K562 (cell line): ENCODE measurements at regions not wholly inside any gene's neighbourhood (a gene's known extent, or its start where the extent isn't known, plus 50 kb on each side); places are given as distances from the start of the nearest gene placed in this dataset.

Source experiments
- ATAC-seq: fragments of 200-7000 bp; cut with Tn5 transposase; 3 replicates; pipeline ENCODE4 v1.9.1; 2020; ENCODE audit warnings: moderate library complexity
- BruUV-seq: library from RNA; stranded (reverse); fragments of 400-500 nt; replicated peaks from 2 replicates; lab custom pipeline; 2021; lab: Mats Ljungman, UMichigan
- CTCF ChIA-PET: fragments of 300-600 bp; formaldehyde crosslinking; extraction: SDS; loops from one replicate; lab custom pipeline; 2021; ENCODE audit warnings: low intra/inter-chr PET ratio; lab: Yijun Ruan, JAX
- POLR2A ChIA-PET: fragments of 300-600, 350-650 bp; sonication (Branson Sonifier 250); formaldehyde crosslinking; extraction: SDS; loops from one replicate; lab custom pipeline; 2021; ENCODE audit warnings: antibody characterized with exemption, inconsistent platforms; lab: Yijun Ruan, JAX
- DNase-seq, 4 experiments: peaks; one replicate each; pipeline versions ENCODE4 v3.0.0 to v3.0.0-alpha.2; 2011 to 2018; ENCODE audit warnings: low spot score in 3 of 4, mixed read lengths in 3 of 4; ENCODE audit errors: extremely low read depth in 1 of 4
- FAIRE-seq: peaks from 2 replicates; lab custom pipeline; 2011; peaks lifted over from hg19 to GRCh38; lab: Jason Lieb, UNC
- H2AFZ ChIP-seq: 2 replicates; pipeline ENCODE4 v1.6.0; 2011; ENCODE audit warnings: low read depth, low read length, control low read depth, inconsistent platforms
- H3K27ac ChIP-seq: fragments of 200-600 bp; 3 replicates; pipeline ENCODE4 v1.8.0; 2011; ENCODE audit warnings: low read depth, mild to moderate bottlenecking, control low read depth, inconsistent platforms, low read length, moderate library complexity, mixed read lengths; ENCODE audit errors: extremely low read depth
- H3K27me3 ChIP-seq, 2 experiments: fragments of 300-600 bp in 1 of 2; 2 replicates in 1 of 2; 3 replicates in 1 of 2; pipeline versions ENCODE4 v1.6.0 to v1.8.0; 2011; ENCODE audit warnings: inconsistent platforms in 2 of 2, low read length in 2 of 2, mild to moderate bottlenecking in 1 of 2, mixed read lengths in 1 of 2, moderate library complexity in 1 of 2; ENCODE audit not compliant: control insufficient read depth in 2 of 2, insufficient read depth in 2 of 2
- H3K36me3 ChIP-seq: fragments of 300-600 bp; 3 replicates; pipeline ENCODE4 v1.8.0; 2011; ENCODE audit warnings: mild to moderate bottlenecking, low read length, inconsistent platforms; ENCODE audit not compliant: control insufficient read depth, insufficient read depth
- H3K4me1 ChIP-seq, 2 experiments: fragments of 200-600 bp in 1 of 2; replicated peaks in 1 of 2; 2 replicates in 1 of 2; 3 replicates in 1 of 2; pipeline versions ENCODE4 v1.5.1 to v1.8.0; 2011; ENCODE audit warnings: inconsistent platforms in 2 of 2, low read length in 2 of 2, mild to moderate bottlenecking in 1 of 2, mixed read lengths in 1 of 2, moderate library complexity in 1 of 2; ENCODE audit not compliant: control insufficient read depth in 2 of 2, insufficient read depth in 2 of 2
- H3K4me2 ChIP-seq: 2 replicates; pipeline ENCODE4 v1.6.1; 2011; ENCODE audit warnings: low read length, control low read depth, inconsistent platforms, mixed read lengths; ENCODE audit not compliant: insufficient read depth
- H3K4me3 ChIP-seq: fragments of 200-600 bp; sonication (generic), shearing (Covaris generic); 2 replicates; pipeline ENCODE4 v1.5.1; 2016; ENCODE audit warnings: control low read depth, inconsistent platforms
- H3K79me2 ChIP-seq: fragments of 200-600 bp; 3 replicates; pipeline ENCODE4 v1.8.0; 2011; ENCODE audit warnings: low read length, inconsistent platforms; ENCODE audit not compliant: control insufficient read depth, insufficient read depth
- H3K9ac ChIP-seq, 2 experiments: 2 replicates each; pipeline versions ENCODE4 v1.6.0 to v1.6.1; 2011; ENCODE audit warnings: low read depth in 2 of 2, low read length in 2 of 2, control low read depth in 1 of 2, inconsistent platforms in 1 of 2, mild to moderate bottlenecking in 1 of 2, mixed read lengths in 1 of 2; ENCODE audit not compliant: insufficient read depth in 1 of 2
- H3K9me1 ChIP-seq: one replicate; pipeline ENCODE4 v1.6.0; 2011; ENCODE audit warnings: inconsistent platforms, mild to moderate bottlenecking, low read length, moderate library complexity; ENCODE audit not compliant: control insufficient read depth, insufficient read depth
- H3K9me3 ChIP-seq: replicated peaks from 2 replicates; pipeline ENCODE4 v1.5.1; 2011; ENCODE audit warnings: low read depth, low read length, inconsistent platforms; ENCODE audit not compliant: control insufficient read depth, insufficient read depth
- H4K20me1 ChIP-seq: replicated peaks from 2 replicates; pipeline ENCODE4 v1.6.1; 2011; ENCODE audit warnings: low read length, inconsistent platforms, mixed read lengths; ENCODE audit not compliant: control insufficient read depth, insufficient read depth
- ZFP30 ChIP-seq: fragments of 250-450 bp; sonication (Bioruptor Pico); IDR thresholded peaks from 2 replicates; pipeline ENCODE4 v1.8.0; 2022; ENCODE audit warnings: moderate library complexity, mild to moderate bottlenecking, inconsistent platforms, borderline replicate concordance
- WGBS: fragments of 100-300 bp; shearing (Covaris generic); methylation state at CpG from one replicate; pipeline ENCODE4 v1.1.6; 2016; ENCODE audit warnings: low coverage, mixed read lengths; ENCODE audit not compliant: insufficient coverage; ENCODE audit errors: missing lambda C conversion rate; 5-methylcytosine and 5-hydroxymethylcytosine counted together
- in situ Hi-C: fragments of 300-500 bp; cut with MboI; formaldehyde crosslinking; loops from 4 replicates; pipeline ENCODE4 v1.15.0; 2018; ENCODE audit warnings: inconsistent platforms, mixed read lengths
- intact Hi-C: fragments of 100-400 bp; cut with micrococcal nuclease; formaldehyde crosslinking; loops from 2 replicates; pipeline ENCODE4 v1.14.2; 2022
- TF ChIP-seq, protein P1 (sequence below): sonication (generic); formaldehyde crosslinking; IDR thresholded peaks from 2 replicates; pipeline ENCODE4 v1.8.0; 2023; ENCODE audit warnings: mild to moderate bottlenecking, missing genetic modification reagents

DNA sequence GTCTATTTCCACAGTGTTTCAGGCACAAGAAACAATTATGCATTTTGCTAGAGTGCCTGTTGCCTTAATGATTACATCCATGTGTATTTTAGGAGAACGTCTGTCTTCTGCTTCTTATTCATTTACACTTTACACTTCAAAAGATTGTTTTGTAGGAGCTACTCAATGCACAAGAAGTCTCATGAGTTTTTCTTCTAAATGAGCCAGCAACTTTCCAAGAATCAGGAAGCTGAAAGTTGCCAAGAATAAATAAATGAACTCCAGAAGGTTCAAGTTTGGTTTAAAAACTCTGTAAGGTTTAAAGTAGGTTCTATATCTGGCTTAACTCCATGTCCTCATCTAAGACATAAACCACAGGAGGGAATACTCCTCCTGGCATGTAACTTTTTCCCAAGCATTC lies 103.8 kb upstream of the ADPGK start:
- Histone ChIP-seq H3K4me2 (no peak overlapping the region), H3K79me2 (no peaks in the 10 kb centered on the region), H2AFZ (no peak overlapping the region), H3K4me3 (no peak overlapping the region), H3K9me3 (no peaks in the 10 kb centered on the region), H3K27ac (no peak overlapping the region), H3K27me3 (no peaks in the 10 kb centered on the region; a peak in 1 of 5 replicates), H3K9ac (no peak overlapping the region), H3K36me3 (no peaks in the 10 kb centered on the region), H3K4me1 (no peaks in the 10 kb centered on the region; a peak in 1 of 5 replicates), H3K9me1 (no peaks in the 10 kb centered on the region), H4K20me1 (no peaks in the 10 kb centered on the region)
- ChIA-PET POLR2A (no interaction called here), CTCF (no interaction called here)
- no peak for ATAC-seq
- BruUV-seq = no TSS peak
- 0% methylated on average over 1 of the region's 1 CpG for WGBS
- TF ChIP-seq ZFP30 (CRISPR knock-in tag) = no peak
- TF ChIP-seq, protein P1, sequence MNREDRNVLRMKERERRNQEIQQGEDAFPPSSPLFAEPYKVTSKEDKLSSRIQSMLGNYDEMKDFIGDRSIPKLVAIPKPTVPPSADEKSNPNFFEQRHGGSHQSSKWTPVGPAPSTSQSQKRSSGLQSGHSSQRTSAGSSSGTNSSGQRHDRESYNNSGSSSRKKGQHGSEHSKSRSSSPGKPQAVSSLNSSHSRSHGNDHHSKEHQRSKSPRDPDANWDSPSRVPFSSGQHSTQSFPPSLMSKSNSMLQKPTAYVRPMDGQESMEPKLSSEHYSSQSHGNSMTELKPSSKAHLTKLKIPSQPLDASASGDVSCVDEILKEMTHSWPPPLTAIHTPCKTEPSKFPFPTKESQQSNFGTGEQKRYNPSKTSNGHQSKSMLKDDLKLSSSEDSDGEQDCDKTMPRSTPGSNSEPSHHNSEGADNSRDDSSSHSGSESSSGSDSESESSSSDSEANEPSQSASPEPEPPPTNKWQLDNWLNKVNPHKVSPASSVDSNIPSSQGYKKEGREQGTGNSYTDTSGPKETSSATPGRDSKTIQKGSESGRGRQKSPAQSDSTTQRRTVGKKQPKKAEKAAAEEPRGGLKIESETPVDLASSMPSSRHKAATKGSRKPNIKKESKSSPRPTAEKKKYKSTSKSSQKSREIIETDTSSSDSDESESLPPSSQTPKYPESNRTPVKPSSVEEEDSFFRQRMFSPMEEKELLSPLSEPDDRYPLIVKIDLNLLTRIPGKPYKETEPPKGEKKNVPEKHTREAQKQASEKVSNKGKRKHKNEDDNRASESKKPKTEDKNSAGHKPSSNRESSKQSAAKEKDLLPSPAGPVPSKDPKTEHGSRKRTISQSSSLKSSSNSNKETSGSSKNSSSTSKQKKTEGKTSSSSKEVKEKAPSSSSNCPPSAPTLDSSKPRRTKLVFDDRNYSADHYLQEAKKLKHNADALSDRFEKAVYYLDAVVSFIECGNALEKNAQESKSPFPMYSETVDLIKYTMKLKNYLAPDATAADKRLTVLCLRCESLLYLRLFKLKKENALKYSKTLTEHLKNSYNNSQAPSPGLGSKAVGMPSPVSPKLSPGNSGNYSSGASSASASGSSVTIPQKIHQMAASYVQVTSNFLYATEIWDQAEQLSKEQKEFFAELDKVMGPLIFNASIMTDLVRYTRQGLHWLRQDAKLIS = no peak
- intact Hi-C loops = no loop called here
- no peak for FAIRE-seq
- DNase-seq = no peak
- in situ Hi-C loops = no loop called here
